Mucosa of descending colon (tissue), 3 donors: ENCODE measurements at regions not wholly inside any gene's neighbourhood (a gene's known extent, or its start where the extent isn't known, plus 50 kb on each side); places are given as distances from the start of the nearest gene placed in this dataset.

Source experiments
- ATAC-seq: fragments of 200-7000 bp; cut with Tn5 transposase; one replicate; pipeline ENCODE4 v1.9.1; 2020; ENCODE audit warnings: mild to moderate bottlenecking, moderate library complexity
- DNase-seq, 3 donors: peaks; one replicate each; pipeline ENCODE4 v3.0.0-alpha.2; 2020
- H3K36me3 ChIP-seq: fragments of 200-600 bp; one replicate; pipeline ENCODE4 v1.8.0; 2021; ENCODE audit warnings: low read depth, mild to moderate bottlenecking
- H3K4me1 ChIP-seq: fragments of 200-600 bp; one replicate; pipeline ENCODE4 v1.8.0; 2021; ENCODE audit warnings: low read depth, mild to moderate bottlenecking
- H3K4me3 ChIP-seq: fragments of 200-600 bp; one replicate; pipeline ENCODE4 v1.8.0; 2021; ENCODE audit warnings: mild to moderate bottlenecking
- H3K9me3 ChIP-seq: fragments of 200-600 bp; one replicate; pipeline ENCODE4 v1.8.0; 2021; ENCODE audit warnings: mild to moderate bottlenecking
- CTCF ChIP-seq: fragments of 200-600 bp; IDR thresholded peaks from one replicate; pipeline ENCODE4 v1.8.0; 2022; ENCODE audit warnings: antibody characterized with exemption, mild to moderate bottlenecking
- intact Hi-C, 2 donors: fragments of 100-400 bp; cut with DNase I in 1 of 2; cut with micrococcal nuclease in 1 of 2; formaldehyde crosslinking; loops; one replicate each; pipeline versions ENCODE4 v1.11.0 to v1.11.1; 2022; cut with DNase I, micrococcal nuclease
- donor health status: DM: no; HTN: no; CAD: no; lungs with moderate emphysema.
- donor health status: DM: no; HTN: no; CAD: no.
- donor health status: DM: no; HTN: yes; CAD: no.

- H3K9me3 ChIP-seq = no peaks in the 10 kb centered on the region
- intact Hi-C loops = loop anchor here in 1 of 2 donors (10.0 kb wide), 1 partner anchor 288 kb away; no protein-coding TSS in a partner anchor
- TF ChIP-seq CTCF = no peak
- H3K4me1 ChIP-seq = no peaks in the 10 kb centered on the region
- H3K4me3 ChIP-seq = no peak overlapping the region
- no peak for DNase-seq
- no peak for ATAC-seq
- H3K36me3 ChIP-seq = no peaks in the 10 kb centered on the region
Observed at GRCh38 chr6:132213191-132213590, 188.1 kb downstream of the MOXD1 start.

GRCh38 chr6:132210886-132211563 is 190.2 kb downstream of the MOXD1 start:
- H3K4me1 ChIP-seq = no peaks in the 10 kb centered on the region
- DNase-seq (no peak), ATAC-seq (no peak)
- intact Hi-C loops = loop anchor here in 1 of 2 donors (10.0 kb wide), 1 partner anchor 286 kb away; no protein-coding TSS in a partner anchor
- no peaks in the 10 kb centered on the region for H3K36me3 ChIP-seq
- no peaks in the 10 kb centered on the region for H3K9me3 ChIP-seq
- H3K4me3 ChIP-seq = no peak overlapping the region
- no peak for TF ChIP-seq CTCF

GRCh38 chr6:132209351-132209750 is 191.9 kb downstream of the MOXD1 start:
- Histone ChIP-seq H3K9me3 (no peaks in the 10 kb centered on the region), H3K36me3 (no peaks in the 10 kb centered on the region), H3K4me1 (no peaks in the 10 kb centered on the region), H3K4me3 (no peak overlapping the region)
- intact Hi-C loops = no loop called here
- no peak for TF ChIP-seq CTCF
- no peak for DNase-seq
- ATAC-seq = peak; percentile 38

GRCh38 chr6:132207991-132208390 is 193.3 kb downstream of the MOXD1 start:
- no peaks in the 10 kb centered on the region for H3K36me3 ChIP-seq
- H3K4me1 ChIP-seq = no peaks in the 10 kb centered on the region
- ATAC-seq (no peak), DNase-seq (no peak)
- no peaks in the 10 kb centered on the region for H3K9me3 ChIP-seq
- intact Hi-C loops = no loop called here
- H3K4me3 ChIP-seq = no peak overlapping the region
- TF ChIP-seq CTCF = no peak

- DNase-seq (no peak), ATAC-seq (no peak)
- Histone ChIP-seq H3K36me3 (no peaks in the 10 kb centered on the region), H3K9me3 (no peaks in the 10 kb centered on the region), H3K4me1 (no peaks in the 10 kb centered on the region), H3K4me3 (no peak overlapping the region)
- no peak for TF ChIP-seq CTCF
- intact Hi-C loops = no loop called here
Observed at GRCh38 chr6:132205946-132206345, 195.3 kb downstream of the MOXD1 start.

GRCh38 chr6:132204591-132204990 is 196.7 kb downstream of the MOXD1 start:
- no peak for TF ChIP-seq CTCF

More at GRCh38 chr6:132204591-132204990, 196.7 kb downstream of the MOXD1 start:
- no peak overlapping the region for H3K4me3 ChIP-seq
- no peak for DNase-seq
- H3K36me3 ChIP-seq = no peaks in the 10 kb centered on the region
- H3K4me1 ChIP-seq = no peaks in the 10 kb centered on the region
- intact Hi-C loops = no loop called here
- no peak for ATAC-seq
- no peaks in the 10 kb centered on the region for H3K9me3 ChIP-seq
